LNCaP clone FGC (cell line): ENCODE measurements at regions not wholly inside any gene's neighbourhood (a gene's known extent, or its start where the extent isn't known, plus 50 kb on each side); places are given as distances from the start of the nearest gene placed in this dataset.

Experiments
- DNase-seq: peaks from one replicate; pipeline ENCODE4 v3.0.0-alpha.2; 2011; ENCODE audit warnings: low read depth
- H3K4me3 ChIP-seq: 2 replicates; pipeline ENCODE4 v1.5.1; 2011; ENCODE audit warnings: mild to moderate bottlenecking, low read depth, low read length, control low read depth
- CTCF ChIP-seq: IDR thresholded peaks from 2 replicates; pipeline ENCODE4 v1.5.1; 2012; ENCODE audit warnings: mild to moderate bottlenecking; ENCODE audit not compliant: control insufficient read depth, insufficient read depth; ENCODE audit errors: extremely low read depth

GRCh38 chr3:116808725-116809124, 99.1 kb downstream of the TUSC7 start:
- DNase-seq: no peak
- TF ChIP-seq CTCF: no peak
- H3K4me3 ChIP-seq: no peak overlapping the region

GRCh38 chr3:116809208-116809607, 99.6 kb downstream of the TUSC7 start:
- no peak overlapping the region for H3K4me3 ChIP-seq
- no peak for DNase-seq
- no peak for TF ChIP-seq CTCF

GRCh38 chr3:116811754-116812153, 102.2 kb downstream of the TUSC7 start:
- no peak for DNase-seq
- H3K4me3 ChIP-seq: no peak overlapping the region
- no peak for TF ChIP-seq CTCF

DNA sequence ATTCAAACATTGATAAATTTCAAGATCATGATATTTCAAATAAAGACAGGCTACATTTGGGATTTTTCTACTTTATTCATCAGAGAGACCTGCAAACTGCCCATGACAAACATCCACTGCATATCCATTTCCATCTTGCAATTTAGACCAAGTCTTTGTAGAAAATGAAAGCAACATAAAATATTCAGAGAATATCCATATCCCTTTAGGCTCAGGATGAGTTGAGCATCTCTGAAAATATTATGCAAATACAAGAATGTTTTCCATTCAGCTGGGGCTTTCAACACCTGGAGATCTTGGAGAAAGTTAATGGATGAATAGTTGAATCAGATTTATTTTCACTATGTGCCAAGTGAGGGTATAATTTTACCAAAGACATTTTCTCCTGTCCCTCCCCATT, 103.4 kb downstream of the TUSC7 start:
- TF ChIP-seq CTCF: no peak
- DNase-seq: no peak

DNA sequence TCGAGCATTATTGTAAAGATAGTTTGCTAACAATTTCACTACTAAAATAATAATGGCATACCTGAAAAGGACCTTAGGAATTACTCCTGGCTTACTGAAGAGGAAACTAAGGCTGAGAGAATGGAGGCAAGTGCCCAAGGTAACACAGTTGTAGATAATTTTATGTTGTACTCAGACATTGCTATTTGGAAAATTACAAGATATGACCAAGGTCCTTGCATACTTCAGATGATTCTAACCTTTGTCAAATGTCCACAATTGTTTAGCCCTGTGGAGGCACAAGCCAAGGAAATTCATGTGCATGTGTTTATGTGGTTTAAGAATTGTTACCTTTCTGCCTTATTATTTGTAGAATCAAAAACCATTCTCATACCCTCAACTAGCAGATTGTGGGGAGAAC, 105.7 kb downstream of the TUSC7 start:
- no peak for DNase-seq
- TF ChIP-seq CTCF: no peak
- H3K4me3 ChIP-seq: no peak overlapping the region

More for the DNA sequence above, 103.4 kb downstream of the TUSC7 start:
- H3K4me3 ChIP-seq: no peak overlapping the region

DNA sequence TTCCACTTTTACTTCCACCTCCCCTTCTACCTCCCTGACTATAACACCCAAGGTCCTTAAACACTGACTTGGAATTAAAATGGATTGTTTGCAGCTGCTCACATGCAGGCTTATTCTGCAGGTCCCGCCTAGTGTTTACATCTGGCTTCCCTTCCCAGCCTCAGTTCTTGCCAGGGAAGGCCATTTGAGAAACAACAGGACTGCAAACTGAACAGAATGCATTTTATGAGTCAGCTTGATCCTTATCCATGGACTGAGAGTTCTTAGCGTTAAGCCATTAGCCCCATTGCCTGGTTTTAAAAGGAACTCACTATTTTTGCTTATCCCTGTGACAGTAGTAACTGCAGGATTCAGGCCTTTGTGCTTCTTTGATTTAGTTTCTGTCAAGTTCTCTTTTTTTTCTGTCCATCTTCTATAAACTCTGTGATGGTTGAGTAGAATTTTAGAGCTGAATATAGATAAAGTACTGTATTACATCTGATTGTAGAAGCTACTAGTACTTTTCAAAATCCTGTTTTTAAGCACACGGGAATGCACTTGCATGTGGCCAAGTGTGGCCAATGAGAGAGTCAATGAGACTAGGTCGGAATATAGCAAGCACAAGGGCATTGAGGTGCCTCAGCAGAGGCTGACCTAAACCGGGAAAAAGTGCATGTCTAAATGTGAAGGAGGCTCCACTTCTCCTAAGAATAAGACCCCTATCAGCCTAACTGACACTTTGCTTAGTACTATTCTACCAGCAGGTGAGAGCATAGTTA, 106.4 kb downstream of the TUSC7 start:
- H3K4me3 ChIP-seq: no peak overlapping the region
- TF ChIP-seq CTCF: no peak
- DNase-seq: no peak

DNA sequence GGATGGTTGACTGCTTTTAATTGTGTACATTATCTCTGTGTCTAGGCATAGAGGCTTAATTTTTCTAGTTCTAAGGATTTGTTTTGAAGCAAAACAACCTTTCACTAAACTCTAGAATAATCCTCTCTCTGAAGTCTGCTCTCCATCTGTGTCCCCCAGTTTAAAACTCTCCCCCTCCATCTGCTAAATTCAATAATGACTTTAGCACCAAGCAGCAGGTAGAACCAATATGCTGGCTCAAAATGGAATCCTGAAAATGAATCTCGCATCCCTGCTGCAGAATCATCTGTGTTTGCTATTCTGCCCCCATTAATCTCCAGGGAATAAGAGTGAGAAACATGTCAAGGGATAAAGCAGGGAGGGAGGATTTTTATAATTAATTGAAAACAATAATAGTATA, 111.8 kb downstream of the TUSC7 start:
- H3K4me3 ChIP-seq: no peak overlapping the region
- no peak for TF ChIP-seq CTCF
- no peak for DNase-seq
